ENCODE measurements at regions not wholly inside any gene's neighbourhood (a gene's known extent, or its start where the extent isn't known, plus 50 kb on each side); places are given as distances from the start of the nearest gene placed in this dataset.

GRCh38 chr6:110537208-110538123, 61.1 kb upstream of the SLC22A16 start (continued):
- TF ChIP-seq REPIN1 (tag by site-specific recombination; IDR thresholded peaks at IDR 0.05; ENCODE audit: low read depth) (no peak), PRDM10 (tag by site-specific recombination; IDR thresholded peaks at IDR 0.05) (0 out of 2 replicates have a peak, but pooled peaks have one; percentile 14), ZNF354C (tag by site-specific recombination; IDR thresholded peaks at IDR 0.05; ENCODE audit: borderline replicate concordance, low read depth) (no peak), ZNF24 (tag by site-specific recombination; IDR thresholded peaks at IDR 0.05) (0 out of 2 replicates have a peak, but pooled peaks have one; percentile 44), ZNF366 (tag by site-specific recombination; conservative IDR thresholded peaks at IDR 0.05) (peak; percentile 90), ZNF488 (tag by site-specific recombination; IDR thresholded peaks at IDR 0.05) (no peak), ZFP3 (tag by site-specific recombination; IDR thresholded peaks at IDR 0.05; ENCODE audit: low read depth) (no peak), ZNF692 (tag by site-specific recombination; IDR thresholded peaks at IDR 0.05) (peak; percentile 61; the same call in 1 of the 2 replicates), ZNF610 (tag by site-specific recombination; IDR thresholded peaks at IDR 0.05; ENCODE audit: borderline replicate concordance) (no peak), ZNF548 (tag by site-specific recombination; IDR thresholded peaks at IDR 0.05) (no peak), KLF1 (tag by site-specific recombination; IDR thresholded peaks at IDR 0.05) (no peak), ZBTB7A (tag by site-specific recombination; IDR thresholded peaks at IDR 0.05; ENCODE audit: low read depth) (no peak), GLIS2 (tag by site-specific recombination; IDR thresholded peaks at IDR 0.05) (no peak), ZNF768 (tag by site-specific recombination; IDR thresholded peaks at IDR 0.05) (no peak), ZNF362 (tag by site-specific recombination; IDR thresholded peaks at IDR 0.05) (peak; percentile 57), ZNF555 (tag by site-specific recombination; conservative IDR thresholded peaks at IDR 0.05) (no peak), ZNF558 (tag by site-specific recombination; IDR thresholded peaks at IDR 0.05) (peak; percentile 20; the same call in 1 of the 2 replicates), ZNF350 (tag by site-specific recombination; IDR thresholded peaks at IDR 0.05) (0 out of 2 replicates have a peak, but pooled peaks have one; percentile 19), YY1 (tag by site-specific recombination; IDR thresholded peaks at IDR 0.05) (no peak), ZNF629 (tag by site-specific recombination; IDR thresholded peaks at IDR 0.05) (peak; percentile 65), TCF7L2 (IDR thresholded peaks at IDR 0.05; ENCODE audit: borderline replicate concordance, low read depth, low read length) (no peak), ZNF423 (tag by site-specific recombination; IDR thresholded peaks at IDR 0.05) (no peak), ZBTB17 (tag by site-specific recombination; IDR thresholded peaks at IDR 0.05) (peak; percentile 73), ZEB2 (tag by site-specific recombination; IDR thresholded peaks at IDR 0.05) (0 out of 2 replicates have a peak, but pooled peaks have one; percentile 26), ZNF521 (tag by site-specific recombination; IDR thresholded peaks at IDR 0.05) (no peak), ZNF664 (tag by site-specific recombination; IDR thresholded peaks at IDR 0.05) (0 out of 2 replicates have a peak, but pooled peaks have one; percentile 14), ZFHX2 (tag by site-specific recombination; conservative IDR thresholded peaks at IDR 0.05) (peak; percentile 32; the same call in 1 of the 2 replicates), ZFP69B (tag by site-specific recombination; IDR thresholded peaks at IDR 0.05) (0 out of 2 replicates have a peak, but pooled peaks have one; percentile 26), ZNF121 (tag by site-specific recombination; IDR thresholded peaks at IDR 0.05) (no peak), ZNF398 (tag by site-specific recombination; IDR thresholded peaks at IDR 0.05) (peak; percentile 40; the same call in 1 of the 2 replicates), ZXDB (tag by site-specific recombination; IDR thresholded peaks at IDR 0.05) (no peak)

All from HEK293 (cell line).